ENCODE measurements at regions not wholly inside any gene's neighbourhood (a gene's known extent, or its start where the extent isn't known, plus 50 kb on each side); places are given as distances from the start of the nearest gene placed in this dataset.

DNA sequence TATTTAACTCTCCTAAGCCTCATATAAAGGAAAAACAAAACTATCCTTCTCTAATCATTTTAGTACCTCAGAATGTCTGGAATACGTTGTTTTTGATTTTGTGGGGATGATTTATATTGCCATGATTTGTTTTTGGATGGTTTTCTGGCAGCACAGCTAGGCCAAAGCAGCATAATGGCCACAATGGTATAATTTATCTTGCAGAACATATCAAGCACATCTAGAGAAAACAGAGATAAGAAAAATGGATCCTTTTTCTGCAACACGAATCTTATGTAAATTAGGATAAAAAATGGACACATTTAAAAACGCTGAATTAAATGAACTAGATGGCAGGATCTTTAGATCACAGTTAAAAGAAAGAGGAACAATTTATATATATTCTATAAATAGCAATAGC, 269.9 kb upstream of the FAT4 start:
- TF ChIP-seq CREB5 (CRISPR knock-in tag; IDR thresholded peaks at IDR 0.05; ENCODE audit: low read depth) (no peak), ZNF565 (CRISPR knock-in tag; conservative IDR thresholded peaks at IDR 0.05; ENCODE audit: low read depth) (no peak), TOX (CRISPR knock-in tag; IDR thresholded peaks at IDR 0.05; ENCODE audit: borderline replicate concordance) (no peak), ZFP30 (CRISPR knock-in tag; IDR thresholded peaks at IDR 0.05) (no peak), ZNF70 (CRISPR knock-in tag; IDR thresholded peaks at IDR 0.05) (no peak), RARB (CRISPR knock-in tag; IDR thresholded peaks at IDR 0.05) (no peak), TCF4 (CRISPR knock-in tag; IDR thresholded peaks at IDR 0.05; ENCODE audit: borderline replicate concordance) (peak; percentile 51; the same call in 1 of the 2 replicates), SNAI2 (CRISPR knock-in tag; IDR thresholded peaks at IDR 0.05) (0 out of 2 replicates have a peak, but pooled peaks have one; percentile 36), GLIS3 (CRISPR knock-in tag; IDR thresholded peaks at IDR 0.05) (no peak), ZNF8 (CRISPR knock-in tag; IDR thresholded peaks at IDR 0.05) (no peak), BACH2 (CRISPR knock-in tag; IDR thresholded peaks at IDR 0.05; ENCODE audit: borderline replicate concordance) (no peak), PPARA (CRISPR knock-in tag; IDR thresholded peaks at IDR 0.05; ENCODE audit: borderline replicate concordance) (no peak), CSRNP3 (CRISPR knock-in tag; IDR thresholded peaks at IDR 0.05) (no peak), ISL1 (CRISPR knock-in tag; IDR thresholded peaks at IDR 0.05) (peak; percentile 95)
- TF ChIP-seq, protein P1, sequence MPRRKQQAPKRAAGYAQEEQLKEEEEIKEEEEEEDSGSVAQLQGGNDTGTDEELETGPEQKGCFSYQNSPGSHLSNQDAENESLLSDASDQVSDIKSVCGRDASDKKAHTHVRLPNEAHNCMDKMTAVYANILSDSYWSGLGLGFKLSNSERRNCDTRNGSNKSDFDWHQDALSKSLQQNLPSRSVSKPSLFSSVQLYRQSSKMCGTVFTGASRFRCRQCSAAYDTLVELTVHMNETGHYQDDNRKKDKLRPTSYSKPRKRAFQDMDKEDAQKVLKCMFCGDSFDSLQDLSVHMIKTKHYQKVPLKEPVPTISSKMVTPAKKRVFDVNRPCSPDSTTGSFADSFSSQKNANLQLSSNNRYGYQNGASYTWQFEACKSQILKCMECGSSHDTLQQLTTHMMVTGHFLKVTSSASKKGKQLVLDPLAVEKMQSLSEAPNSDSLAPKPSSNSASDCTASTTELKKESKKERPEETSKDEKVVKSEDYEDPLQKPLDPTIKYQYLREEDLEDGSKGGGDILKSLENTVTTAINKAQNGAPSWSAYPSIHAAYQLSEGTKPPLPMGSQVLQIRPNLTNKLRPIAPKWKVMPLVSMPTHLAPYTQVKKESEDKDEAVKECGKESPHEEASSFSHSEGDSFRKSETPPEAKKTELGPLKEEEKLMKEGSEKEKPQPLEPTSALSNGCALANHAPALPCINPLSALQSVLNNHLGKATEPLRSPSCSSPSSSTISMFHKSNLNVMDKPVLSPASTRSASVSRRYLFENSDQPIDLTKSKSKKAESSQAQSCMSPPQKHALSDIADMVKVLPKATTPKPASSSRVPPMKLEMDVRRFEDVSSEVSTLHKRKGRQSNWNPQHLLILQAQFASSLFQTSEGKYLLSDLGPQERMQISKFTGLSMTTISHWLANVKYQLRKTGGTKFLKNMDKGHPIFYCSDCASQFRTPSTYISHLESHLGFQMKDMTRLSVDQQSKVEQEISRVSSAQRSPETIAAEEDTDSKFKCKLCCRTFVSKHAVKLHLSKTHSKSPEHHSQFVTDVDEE (CRISPR knock-in tag; IDR thresholded peaks at IDR 0.05) = peak; percentile 62; the same call in 1 of the 2 replicates
- ATAC-seq = no peak; the same call in 2 of the 3 replicates

DNA sequence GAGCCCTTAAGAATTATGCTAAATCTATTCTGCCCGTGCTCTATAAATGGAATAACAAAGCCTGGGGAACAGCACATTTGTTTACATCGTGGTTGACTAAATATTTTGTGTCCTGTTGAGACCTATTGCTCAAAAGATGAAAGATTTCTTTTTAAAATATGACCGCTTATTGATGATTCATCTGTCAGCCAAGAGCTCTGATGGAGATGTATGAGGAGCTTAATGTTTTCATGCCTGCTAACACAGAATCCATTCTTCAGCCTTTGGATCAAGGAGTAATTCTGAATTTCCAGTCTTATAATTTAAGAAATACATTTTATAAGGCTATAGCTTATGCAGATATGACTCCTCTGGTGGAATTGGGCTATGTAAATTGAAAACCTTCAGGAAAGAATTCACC, 271.3 kb upstream of the FAT4 start:
- ATAC-seq = no peak
- TF ChIP-seq GLIS3 (CRISPR knock-in tag; IDR thresholded peaks at IDR 0.05) (no peak), TOX (CRISPR knock-in tag; IDR thresholded peaks at IDR 0.05; ENCODE audit: borderline replicate concordance) (no peak), ZNF565 (CRISPR knock-in tag; conservative IDR thresholded peaks at IDR 0.05; ENCODE audit: low read depth) (no peak), PPARA (CRISPR knock-in tag; IDR thresholded peaks at IDR 0.05; ENCODE audit: borderline replicate concordance) (no peak), OSR1 (CRISPR knock-in tag; IDR thresholded peaks at IDR 0.05) (no peak), SNAI2 (CRISPR knock-in tag; IDR thresholded peaks at IDR 0.05) (no peak), ZFP30 (CRISPR knock-in tag; IDR thresholded peaks at IDR 0.05) (no peak), CSDC2 (CRISPR knock-in tag; IDR thresholded peaks at IDR 0.05) (no peak), ZNF70 (CRISPR knock-in tag; IDR thresholded peaks at IDR 0.05) (no peak), CSRNP3 (CRISPR knock-in tag; IDR thresholded peaks at IDR 0.05) (no peak), ARNTL (CRISPR knock-in tag; IDR thresholded peaks at IDR 0.05; ENCODE audit: borderline replicate concordance, low read depth) (no peak), ISL1 (CRISPR knock-in tag; IDR thresholded peaks at IDR 0.05) (no peak)
- TF ChIP-seq, protein P1 (CRISPR knock-in tag; IDR thresholded peaks at IDR 0.05) = no peak
- TF ChIP-seq, protein P2, sequence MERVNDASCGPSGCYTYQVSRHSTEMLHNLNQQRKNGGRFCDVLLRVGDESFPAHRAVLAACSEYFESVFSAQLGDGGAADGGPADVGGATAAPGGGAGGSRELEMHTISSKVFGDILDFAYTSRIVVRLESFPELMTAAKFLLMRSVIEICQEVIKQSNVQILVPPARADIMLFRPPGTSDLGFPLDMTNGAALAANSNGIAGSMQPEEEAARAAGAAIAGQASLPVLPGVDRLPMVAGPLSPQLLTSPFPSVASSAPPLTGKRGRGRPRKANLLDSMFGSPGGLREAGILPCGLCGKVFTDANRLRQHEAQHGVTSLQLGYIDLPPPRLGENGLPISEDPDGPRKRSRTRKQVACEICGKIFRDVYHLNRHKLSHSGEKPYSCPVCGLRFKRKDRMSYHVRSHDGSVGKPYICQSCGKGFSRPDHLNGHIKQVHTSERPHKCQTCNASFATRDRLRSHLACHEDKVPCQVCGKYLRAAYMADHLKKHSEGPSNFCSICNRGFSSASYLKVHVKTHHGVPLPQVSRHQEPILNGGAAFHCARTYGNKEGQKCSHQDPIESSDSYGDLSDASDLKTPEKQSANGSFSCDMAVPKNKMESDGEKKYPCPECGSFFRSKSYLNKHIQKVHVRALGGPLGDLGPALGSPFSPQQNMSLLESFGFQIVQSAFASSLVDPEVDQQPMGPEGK (CRISPR knock-in tag; IDR thresholded peaks at IDR 0.05; ENCODE audit: borderline replicate concordance) = no peak
